ENCODE measurements at regions not wholly inside any gene's neighbourhood (a gene's known extent, or its start where the extent isn't known, plus 50 kb on each side); places are given as distances from the start of the nearest gene placed in this dataset.

DNA sequence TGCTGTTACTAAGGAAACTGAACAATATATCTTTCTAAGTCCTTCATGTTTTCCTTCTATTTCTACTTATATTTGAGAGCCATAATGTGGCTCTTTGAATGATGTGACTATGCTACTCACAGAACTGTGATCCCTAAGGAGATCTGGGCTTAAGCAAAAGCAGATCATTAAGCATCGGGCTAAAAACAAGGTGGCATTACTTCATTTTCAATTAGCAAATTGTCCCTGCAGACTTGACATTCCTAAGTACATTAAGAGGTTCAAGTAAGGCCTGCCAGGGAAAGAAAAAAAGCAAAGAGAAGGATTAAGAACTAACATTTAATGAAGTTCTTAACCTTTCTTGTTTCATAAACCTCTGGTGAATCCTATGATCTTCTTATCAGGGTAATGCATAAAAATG is 447.6 kb downstream of the PDGFC start:
- TF ChIP-seq, protein P1, sequence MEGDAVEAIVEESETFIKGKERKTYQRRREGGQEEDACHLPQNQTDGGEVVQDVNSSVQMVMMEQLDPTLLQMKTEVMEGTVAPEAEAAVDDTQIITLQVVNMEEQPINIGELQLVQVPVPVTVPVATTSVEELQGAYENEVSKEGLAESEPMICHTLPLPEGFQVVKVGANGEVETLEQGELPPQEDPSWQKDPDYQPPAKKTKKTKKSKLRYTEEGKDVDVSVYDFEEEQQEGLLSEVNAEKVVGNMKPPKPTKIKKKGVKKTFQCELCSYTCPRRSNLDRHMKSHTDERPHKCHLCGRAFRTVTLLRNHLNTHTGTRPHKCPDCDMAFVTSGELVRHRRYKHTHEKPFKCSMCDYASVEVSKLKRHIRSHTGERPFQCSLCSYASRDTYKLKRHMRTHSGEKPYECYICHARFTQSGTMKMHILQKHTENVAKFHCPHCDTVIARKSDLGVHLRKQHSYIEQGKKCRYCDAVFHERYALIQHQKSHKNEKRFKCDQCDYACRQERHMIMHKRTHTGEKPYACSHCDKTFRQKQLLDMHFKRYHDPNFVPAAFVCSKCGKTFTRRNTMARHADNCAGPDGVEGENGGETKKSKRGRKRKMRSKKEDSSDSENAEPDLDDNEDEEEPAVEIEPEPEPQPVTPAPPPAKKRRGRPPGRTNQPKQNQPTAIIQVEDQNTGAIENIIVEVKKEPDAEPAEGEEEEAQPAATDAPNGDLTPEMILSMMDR (IDR thresholded peaks at IDR 0.05), result no peak
- no peak for TF ChIP-seq POLR2A (IDR thresholded peaks at IDR 0.05)

All from esophagus squamous epithelium (tissue), 4 donors.